ENCODE measurements at regions not wholly inside any gene's neighbourhood (a gene's known extent, or its start where the extent isn't known, plus 50 kb on each side); places are given as distances from the start of the nearest gene placed in this dataset.

GRCh38 chr13:31049833-31050232, 111.9 kb downstream of the HSPH1 start:
- DNase-seq (ENCODE audit: low read depth in 2 of 2) = no peak

- no peak for DNase-seq (ENCODE audit: low read depth in 2 of 2)
Measured at GRCh38 chr13:31049083-31049482, 112.6 kb downstream of the HSPH1 start.

- peak; percentile 21 to 38 for DNase-seq (ENCODE audit: low read depth in 2 of 2)
Measured at GRCh38 chr13:31048521-31048920, 113.2 kb downstream of the HSPH1 start.

DNA sequence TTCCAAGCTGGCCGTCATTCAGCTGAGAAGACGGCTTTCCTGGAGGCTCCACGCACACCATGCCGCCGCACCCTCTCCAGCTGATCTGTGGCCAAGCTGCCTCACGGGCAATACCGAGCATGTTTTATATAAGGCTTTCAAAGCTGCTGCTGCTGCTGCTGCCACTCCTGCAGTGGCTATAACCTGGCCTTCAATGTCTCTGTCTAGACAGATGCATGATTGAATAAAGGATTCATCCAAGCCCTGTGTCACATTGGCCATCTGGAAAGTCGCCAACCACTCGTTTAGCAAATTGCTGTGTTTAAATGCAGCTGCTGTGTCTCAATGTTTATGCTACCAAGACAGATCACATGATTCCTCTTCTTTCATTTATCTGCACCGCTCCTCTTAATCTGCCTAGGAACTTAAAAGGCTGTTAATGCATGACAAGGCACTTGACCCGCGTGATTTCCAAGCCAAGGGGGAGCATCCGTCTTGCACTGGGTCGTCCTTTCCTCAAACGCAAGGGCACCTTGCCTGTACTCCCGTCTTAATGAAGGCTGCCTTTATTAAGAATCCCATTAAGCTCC, 114.3 kb downstream of the TEX26 start:
- peak in 1 of 2 donors; percentile 22 for DNase-seq (ENCODE audit: low read depth in 2 of 2)

- DNase-seq (ENCODE audit: low read depth in 2 of 2) = peak in 1 of 2 donors; percentile 94
Measured at GRCh38 chr13:31045286-31046081, 113.0 kb downstream of the TEX26 start.

DNA sequence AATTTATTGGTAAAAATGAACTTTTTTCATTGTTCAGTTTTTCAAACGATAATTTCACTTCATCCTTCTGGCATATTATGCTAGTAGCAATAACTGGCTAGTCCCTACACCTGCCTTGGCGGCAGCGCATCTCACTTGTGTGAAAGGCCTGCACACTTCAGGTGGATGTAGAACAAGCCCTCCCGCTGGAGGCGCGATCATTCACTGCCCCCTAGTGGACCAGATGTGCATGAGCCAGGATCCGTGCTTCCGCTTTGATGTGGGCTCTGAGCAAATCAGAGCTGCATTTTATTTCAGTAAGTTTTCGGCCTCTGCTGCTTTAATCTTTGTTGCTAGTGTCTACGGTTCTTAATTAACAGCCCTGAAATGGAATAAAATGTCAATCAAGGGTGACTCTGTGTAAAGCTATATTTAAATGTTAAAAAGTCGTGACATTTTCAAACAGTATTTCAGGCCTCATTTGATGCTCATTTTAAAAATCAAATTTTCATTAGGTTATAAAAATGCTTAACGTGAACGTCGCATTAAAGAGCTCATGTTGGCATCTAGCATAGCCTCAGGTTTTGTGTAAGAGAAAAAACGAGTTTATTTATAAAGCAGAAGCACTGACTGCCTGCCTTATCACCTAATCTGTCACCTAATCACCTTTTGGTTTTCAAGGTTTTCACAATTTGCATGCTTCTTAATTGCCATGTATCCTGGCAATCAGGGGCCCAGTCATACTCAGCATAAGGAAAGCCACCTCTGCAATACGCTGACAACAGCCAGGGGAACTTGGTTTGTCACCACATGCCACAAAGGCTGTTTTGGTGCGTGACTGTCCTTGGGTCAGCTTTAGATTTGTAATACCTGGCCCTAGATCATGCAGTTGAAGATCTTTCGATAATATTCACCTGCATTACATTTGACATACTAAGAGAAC, 112.2 kb downstream of the TEX26 start:
- peak; percentile 66 to 82 for DNase-seq (ENCODE audit: low read depth in 2 of 2)

DNA sequence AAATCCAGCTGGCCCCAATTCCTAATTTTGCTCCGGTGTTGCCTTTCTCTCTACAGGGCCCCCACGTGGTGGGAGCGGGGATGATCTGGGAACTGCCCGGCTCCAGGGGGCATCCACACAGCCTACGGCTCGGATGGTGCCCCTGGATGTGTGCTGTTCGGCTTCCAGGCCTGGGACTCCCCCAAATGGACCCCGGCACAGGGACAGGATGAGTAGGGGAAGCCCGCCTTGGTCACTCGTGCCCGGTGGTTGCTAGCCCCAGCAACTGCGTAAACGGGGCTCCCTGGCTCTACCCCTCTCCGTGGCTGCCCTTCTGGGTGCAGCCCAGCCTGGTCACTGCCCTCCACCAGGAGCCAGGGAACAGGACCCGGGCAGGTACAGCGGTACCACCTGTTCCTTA, 111.5 kb downstream of the TEX26 start:
- DNase-seq (ENCODE audit: low read depth in 2 of 2) = no peak

GRCh38 chr13:31042481-31043165, 110.2 kb downstream of the TEX26 start:
- no peak for DNase-seq (ENCODE audit: low read depth in 2 of 2)

DNA sequence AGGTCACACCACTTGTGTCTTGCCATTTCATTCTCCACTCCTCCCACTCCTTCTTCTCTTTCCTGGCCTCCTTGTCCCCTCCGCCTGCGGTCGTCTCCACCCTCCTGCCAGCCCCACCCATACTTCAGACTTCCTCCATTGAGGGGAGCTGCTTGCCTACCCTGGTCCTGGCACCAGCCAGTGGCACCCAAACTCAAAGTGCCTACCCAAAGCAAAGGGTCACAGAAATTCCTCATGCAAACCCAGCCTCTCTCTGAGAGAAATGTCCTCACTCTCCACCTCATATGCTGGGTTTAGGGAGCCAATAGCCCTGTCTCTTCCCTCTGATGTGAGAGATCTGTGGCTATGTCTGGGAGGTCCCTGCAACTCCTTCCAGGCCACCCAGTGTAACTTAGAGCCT, 109.6 kb downstream of the TEX26 start:
- DNase-seq (ENCODE audit: low read depth in 2 of 2) = no peak

DNA sequence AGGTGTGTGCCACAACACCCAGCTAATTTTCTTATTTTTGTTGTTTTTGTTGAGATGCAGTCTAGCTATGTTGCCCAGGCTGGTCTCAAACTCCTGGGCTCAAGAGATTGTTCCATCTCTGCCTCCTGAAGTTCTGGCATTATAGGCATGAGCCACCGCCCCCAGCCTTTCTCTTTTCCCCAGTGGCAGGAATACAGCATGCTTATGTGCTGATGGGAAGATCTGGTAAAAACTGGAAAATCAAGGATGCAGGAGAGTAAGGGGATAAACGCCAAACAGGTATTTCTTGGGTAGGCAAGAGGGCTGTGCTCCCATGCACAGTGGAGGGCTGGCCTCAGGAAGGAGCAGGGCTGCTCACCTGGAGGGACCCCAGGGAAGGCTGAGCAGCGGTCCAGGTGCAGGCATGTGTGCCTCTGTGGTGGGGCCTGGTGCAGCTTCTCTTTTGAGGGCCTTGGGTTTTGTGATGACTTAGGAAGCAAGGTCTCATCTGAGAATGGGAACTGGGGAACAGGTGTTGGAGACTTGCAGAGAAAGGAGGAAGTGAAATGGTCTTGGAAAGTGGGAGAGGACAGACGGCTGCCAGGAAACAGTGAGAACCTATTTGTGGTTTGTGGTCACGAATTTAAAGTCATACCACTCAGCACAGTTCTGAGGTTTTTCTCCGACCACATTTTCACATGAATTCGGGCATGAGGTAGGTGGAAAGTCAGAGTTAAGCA, 106.5 kb downstream of the TEX26 start:
- no peak for DNase-seq (ENCODE audit: low read depth in 2 of 2)

- no peak for DNase-seq (ENCODE audit: low read depth in 2 of 2)
Measured at GRCh38 chr13:31037874-31038500, 105.5 kb downstream of the TEX26 start.

DNA sequence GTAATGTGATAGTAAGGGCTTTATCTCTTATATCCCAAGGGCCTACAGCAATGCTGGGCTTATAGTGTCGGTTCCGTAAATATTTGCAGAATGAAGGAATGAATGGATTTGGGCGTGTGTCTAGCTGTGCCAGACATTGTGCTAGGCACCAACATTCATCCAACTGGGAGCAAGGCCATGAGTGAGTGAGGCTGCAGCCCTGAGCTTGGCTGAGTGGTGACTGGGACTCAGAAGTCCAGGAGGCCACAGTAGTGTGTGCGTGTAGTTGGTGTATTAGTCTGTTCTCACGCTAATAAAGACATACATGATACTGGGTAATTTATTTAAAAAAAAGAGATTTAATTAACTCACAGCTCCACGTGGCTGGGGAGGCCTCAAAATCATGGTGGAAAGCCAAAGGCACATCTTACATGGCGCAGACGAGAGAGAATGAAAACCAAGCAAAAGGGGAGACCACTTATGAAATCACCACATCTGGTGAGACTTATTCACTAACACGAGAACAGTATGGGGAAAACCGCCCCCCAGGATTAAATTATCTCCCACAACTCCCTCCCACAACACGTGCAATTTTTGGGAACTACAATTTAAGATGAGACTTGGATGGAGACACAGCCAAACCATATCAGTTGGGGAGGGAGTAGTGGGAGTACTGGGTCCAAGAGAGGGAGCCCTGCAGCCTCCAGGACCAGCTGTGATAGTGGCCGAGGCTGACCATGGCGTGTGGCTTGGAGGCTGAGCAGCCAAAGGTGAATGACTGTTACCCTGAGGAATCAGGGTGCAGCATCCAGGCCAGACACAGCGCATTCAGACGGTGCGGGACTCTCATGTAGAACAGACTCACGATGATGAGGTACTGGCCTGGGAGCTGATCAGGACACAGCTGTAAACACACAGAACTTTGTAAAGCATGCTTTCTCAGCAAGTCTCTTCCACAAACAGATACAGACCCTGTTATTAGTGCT, 104.6 kb downstream of the TEX26 start:
- no peak for DNase-seq (ENCODE audit: low read depth in 2 of 2)

DNA sequence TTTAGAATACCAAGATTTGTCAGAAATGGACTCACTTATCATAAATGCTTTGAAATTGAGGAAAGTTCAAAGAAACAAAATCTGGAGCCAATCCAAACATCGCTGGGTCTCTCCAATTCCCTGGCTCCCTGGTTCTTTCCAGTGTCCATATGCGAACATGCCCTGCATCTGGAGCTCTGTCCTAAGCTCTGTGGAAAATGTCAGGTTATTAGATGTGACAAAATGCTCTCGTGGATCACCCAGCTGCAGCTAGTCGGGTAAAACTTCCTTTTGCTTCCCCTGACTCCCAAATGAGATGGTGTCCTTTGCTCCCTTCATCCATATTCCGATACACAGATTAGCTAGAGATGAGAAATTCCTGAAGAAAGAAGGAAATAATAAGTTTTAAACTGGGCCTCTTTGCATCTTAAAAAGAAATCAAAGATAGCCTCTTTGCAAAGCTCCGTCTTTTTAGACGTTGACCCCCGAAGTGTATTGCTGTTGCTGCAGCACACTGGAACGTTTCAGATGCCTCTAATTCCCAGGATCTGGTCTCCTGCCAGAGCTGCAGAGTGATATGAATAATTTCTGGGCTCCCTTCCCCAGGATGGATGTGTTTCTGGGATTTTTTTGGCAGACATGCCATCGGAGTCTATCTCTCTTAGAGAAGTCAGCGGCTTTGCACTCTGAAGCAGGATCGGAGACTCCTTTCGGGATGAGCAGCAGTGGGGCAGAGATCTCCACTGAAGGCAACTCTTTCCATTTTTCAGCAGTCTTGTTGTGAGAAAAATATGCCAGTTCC, 102.9 kb downstream of the TEX26 start:
- DNase-seq (ENCODE audit: low read depth in 2 of 2) = no peak

GRCh38 chr13:31032528-31033113, 100.2 kb downstream of the TEX26 start:
- no peak for DNase-seq (ENCODE audit: low read depth in 2 of 2)

DNA sequence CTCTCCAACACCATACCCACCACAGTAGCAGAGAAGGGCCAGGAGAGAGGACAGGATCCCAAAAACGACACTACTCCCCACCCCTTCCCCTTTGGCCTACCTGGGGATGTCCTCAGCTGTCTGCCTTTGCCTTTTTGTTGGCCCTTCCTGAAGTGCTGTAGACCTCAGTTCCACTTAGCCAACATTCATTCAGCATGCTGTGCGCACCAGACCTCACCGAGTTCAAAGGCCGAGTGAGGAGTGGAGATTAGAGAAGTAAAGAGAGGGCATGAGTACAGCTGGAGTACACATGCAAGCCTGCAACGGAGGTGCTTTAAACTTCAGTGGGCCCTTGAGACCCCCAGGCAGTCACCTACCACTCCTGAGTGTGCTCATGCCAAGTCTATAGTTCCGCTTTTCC, 99.0 kb downstream of the TEX26 start:
- no peak for DNase-seq (ENCODE audit: low read depth in 2 of 2)

DNA sequence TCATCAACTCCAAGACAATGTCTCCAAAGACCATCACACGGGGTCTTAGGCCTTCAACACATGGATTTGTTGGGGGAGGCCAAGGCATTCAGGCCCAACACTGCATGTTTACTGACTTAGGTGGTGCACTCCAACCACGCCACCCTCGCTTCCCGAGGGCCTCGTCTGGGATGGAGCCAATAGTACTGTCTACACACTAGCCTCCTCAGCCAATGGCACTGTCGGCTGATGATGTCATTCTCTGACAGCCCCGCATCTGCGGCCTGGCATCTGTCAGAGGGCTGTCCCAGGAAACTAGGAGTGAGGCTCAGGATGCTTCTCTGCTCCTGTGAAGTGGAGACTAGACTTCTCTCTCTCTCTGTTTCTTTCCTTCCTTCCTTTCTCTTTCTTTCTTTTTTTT, 96.6 kb downstream of the TEX26 start:
- DNase-seq (ENCODE audit: low read depth in 2 of 2) = no peak

GRCh38 chr13:31027136-31027535, 94.7 kb downstream of the TEX26 start:
- DNase-seq (ENCODE audit: low read depth in 2 of 2) = no peak

Data from dermis microvascular lymphatic vessel endothelial cell (primary cell).